IMR-90 (cell line): ENCODE measurements at regions not wholly inside any gene's neighbourhood (a gene's known extent, or its start where the extent isn't known, plus 50 kb on each side); places are given as distances from the start of the nearest gene placed in this dataset.

Experiments
- ATAC-seq: fragments of 200-7000 bp; cut with Tn5 transposase; 2 replicates; pipeline ENCODE4 v1.9.1; 2020; ENCODE audit warnings: low read depth, mild to moderate bottlenecking, moderate library complexity
- BruUV-seq: library from RNA; stranded (reverse); fragments of 400-500 nt; replicated peaks from 2 replicates; lab custom pipeline; 2021; lab: Mats Ljungman, UMichigan
- CTCF ChIA-PET: fragments of 300-600 bp; formaldehyde crosslinking; extraction: SDS; loops from one replicate; lab custom pipeline; 2021; ENCODE audit warnings: antibody characterized with exemption; lab: Yijun Ruan, JAX
- POLR2A ChIA-PET: fragments of 300-600 bp; sonication (Branson Sonifier 250); formaldehyde crosslinking; loops from one replicate; lab custom pipeline; 2022; ENCODE audit warnings: antibody characterized with exemption; ENCODE audit not compliant: unreplicated experiment; lab: Charles Lee
- DNase-seq: peaks from one replicate; pipeline ENCODE4 v3.0.0; 2013
- H2AFZ ChIP-seq: replicated peaks from 2 replicates; pipeline ENCODE3; 2013; ENCODE audit warnings: low read length, mild to moderate bottlenecking; ENCODE audit not compliant: poor library complexity
- H2AK5ac ChIP-seq: 2 replicates; pipeline ENCODE4 v1.6.1; 2013; ENCODE audit warnings: low read depth, low read length, inconsistent platforms
- H2AK9ac ChIP-seq: replicated peaks from 2 replicates; pipeline ENCODE3; 2013; ENCODE audit warnings: mild to moderate bottlenecking, low read depth, low read length, moderate library complexity; ENCODE audit not compliant: poor library complexity
- H2BK120ac ChIP-seq: 2 replicates; pipeline ENCODE4 v1.6.1; 2013; ENCODE audit warnings: low read depth, low read length, inconsistent platforms
- H2BK15ac ChIP-seq: 3 replicates; pipeline ENCODE4 v1.6.1; 2013; ENCODE audit warnings: low read depth, low read length, inconsistent platforms
- H2BK20ac ChIP-seq: 2 replicates; pipeline ENCODE4 v1.6.1; 2013; ENCODE audit warnings: low read depth, mild to moderate bottlenecking, inconsistent platforms, low read length, moderate library complexity
- H2BK5ac ChIP-seq: 2 replicates; pipeline ENCODE4 v1.6.1; 2013; ENCODE audit warnings: mild to moderate bottlenecking, low read depth, low read length, inconsistent platforms; ENCODE audit not compliant: poor library complexity, severe bottlenecking
- H3K14ac ChIP-seq: replicated peaks from 2 replicates; pipeline ENCODE4 v1.6.1; 2013; ENCODE audit warnings: low read depth, low read length, inconsistent platforms
- H3K18ac ChIP-seq: 2 replicates; pipeline ENCODE4 v1.6.1; 2013; ENCODE audit warnings: low read depth, low read length, control low read depth
- H3K23ac ChIP-seq: 2 replicates; pipeline ENCODE4 v1.6.1; 2013; ENCODE audit warnings: low read depth, low read length, inconsistent platforms
- H3K27ac ChIP-seq: 2 replicates; pipeline ENCODE4 v1.5.1; 2013; ENCODE audit warnings: mild to moderate bottlenecking, control low read depth, low read length; ENCODE audit not compliant: insufficient read depth
- H3K27me3 ChIP-seq: 2 replicates; pipeline ENCODE4 v1.6.1; 2013; ENCODE audit warnings: low read length; ENCODE audit not compliant: control insufficient read depth, insufficient read depth
- H3K36me3 ChIP-seq: 2 replicates; pipeline ENCODE4 v1.6.1; 2013; ENCODE audit warnings: low read length, mixed read lengths; ENCODE audit not compliant: control insufficient read depth, insufficient read depth
- H3K4ac ChIP-seq: 2 replicates; pipeline ENCODE4 v1.6.1; 2013; ENCODE audit warnings: low read depth, low read length, inconsistent platforms
- H3K4me1 ChIP-seq: 2 replicates; pipeline ENCODE4 v1.6.1; 2013; ENCODE audit warnings: low read length, mixed read lengths; ENCODE audit not compliant: control insufficient read depth, insufficient read depth
- H3K4me2 ChIP-seq: 2 replicates; pipeline ENCODE4 v1.6.1; 2013; ENCODE audit warnings: low read depth, mild to moderate bottlenecking, control low read depth, low read length, moderate library complexity
- H3K4me3 ChIP-seq: 2 replicates; pipeline ENCODE4 v1.5.1; 2013; ENCODE audit warnings: low read depth, mild to moderate bottlenecking, control low read depth, low read length, moderate library complexity; ENCODE audit not compliant: insufficient read depth
- H3K56ac ChIP-seq: 2 replicates; pipeline ENCODE4 v1.6.1; 2013; ENCODE audit warnings: low read length, inconsistent platforms; ENCODE audit not compliant: insufficient read depth; ENCODE audit errors: extremely low read depth
- H3K79me1 ChIP-seq, 2 experiments: 2 replicates each; pipeline ENCODE4 v1.6.1; 2013; ENCODE audit warnings: low read length in 2 of 2, inconsistent platforms in 1 of 2, low read depth in 1 of 2
- H3K9ac ChIP-seq: 2 replicates; pipeline ENCODE4 v1.6.1; 2013; ENCODE audit warnings: low read depth, low read length, control low read depth
- H3K9me1 ChIP-seq: 2 replicates; pipeline ENCODE4 v1.6.1; 2013; ENCODE audit warnings: low read length, inconsistent platforms; ENCODE audit not compliant: insufficient read depth
- H3K9me3 ChIP-seq: 2 replicates; pipeline ENCODE4 v1.6.1; 2013; ENCODE audit warnings: low read length; ENCODE audit not compliant: control insufficient read depth, insufficient read depth
- H4K20me1 ChIP-seq: 2 replicates; pipeline ENCODE4 v1.6.1; 2013; ENCODE audit warnings: low read length, inconsistent platforms; ENCODE audit not compliant: insufficient read depth
- H4K5ac ChIP-seq: 2 replicates; pipeline ENCODE4 v1.6.1; 2013; ENCODE audit warnings: mild to moderate bottlenecking, low read depth, low read length, control low read depth
- H4K8ac ChIP-seq, 2 experiments: 2 replicates each; pipeline ENCODE4 v1.6.1; 2013; ENCODE audit warnings: low read depth in 2 of 2, low read length in 2 of 2, control low read depth in 1 of 2, inconsistent platforms in 1 of 2
- H4K91ac ChIP-seq: 2 replicates; pipeline ENCODE4 v1.6.1; 2013; ENCODE audit warnings: low read depth, low read length, inconsistent platforms; ENCODE audit not compliant: insufficient read depth
- BHLHE40 ChIP-seq: fragments of 150-350 bp; IDR thresholded peaks from 2 replicates; pipeline ENCODE4 v1.6.1; 2016; ENCODE audit warnings: mild to moderate bottlenecking, low read depth, low read length
- CTCF ChIP-seq: conservative IDR thresholded peaks from 2 replicates; pipeline ENCODE4 v1.5.1; 2012; ENCODE audit warnings: mild to moderate bottlenecking, low read depth, low read length, improper control_type of control experiment
- FOS ChIP-seq: fragments of 150-350 bp; IDR thresholded peaks from 2 replicates; pipeline ENCODE4 v1.6.1; 2016; ENCODE audit warnings: low read depth, low read length
- MAFK ChIP-seq: IDR thresholded peaks from 2 replicates; pipeline ENCODE4 v1.6.1; 2012; ENCODE audit warnings: low read depth, low read length, improper control_type of control experiment
- MAZ ChIP-seq: IDR thresholded peaks from 2 replicates; pipeline ENCODE4 v1.6.1; 2012; ENCODE audit warnings: low read depth, mild to moderate bottlenecking, low read length, improper control_type of control experiment, moderate library complexity, borderline replicate concordance
- MXI1 ChIP-seq: IDR thresholded peaks from 2 replicates; pipeline ENCODE4 v1.6.1; 2012; ENCODE audit warnings: low read depth, mild to moderate bottlenecking, low read length, moderate library complexity, borderline replicate concordance
- NFE2L2 ChIP-seq: fragments of 150-350 bp; IDR thresholded peaks from 2 replicates; pipeline ENCODE4 v1.6.1; 2016; ENCODE audit warnings: low read depth, mild to moderate bottlenecking, low read length
- POLR2A ChIP-seq: IDR thresholded peaks from 2 replicates; pipeline ENCODE4 v1.6.1; 2012; ENCODE audit warnings: mild to moderate bottlenecking, low read depth, low read length
- RAD21 ChIP-seq: IDR thresholded peaks from 2 replicates; pipeline ENCODE4 v1.6.1; 2012; ENCODE audit warnings: low read length, improper control_type of control experiment
- RCOR1 ChIP-seq: IDR thresholded peaks from 2 replicates; pipeline ENCODE4 v1.6.1; 2012; ENCODE audit warnings: mild to moderate bottlenecking, low read length, improper control_type of control experiment; ENCODE audit not compliant: insufficient replicate concordance
- SMC3 ChIP-seq: fragments of 150-350 bp; IDR thresholded peaks from 2 replicates; pipeline ENCODE4 v1.6.1; 2016; ENCODE audit warnings: low read depth, mild to moderate bottlenecking, antibody characterized with exemption, low read length, moderate library complexity
- USF2 ChIP-seq: fragments of 150-350 bp; IDR thresholded peaks from 2 replicates; pipeline ENCODE4 v1.6.1; 2017; ENCODE audit warnings: mild to moderate bottlenecking, antibody characterized with exemption, low read length, low read depth
- WGBS, 2 experiments: methylation state at CpG; one replicate each; pipeline versions ENCODE4 v1.1.5 to v1.1.7; 2013; ENCODE audit warnings: missing lambda C conversion rate in 2 of 2; ENCODE audit not compliant: insufficient read length in 1 of 2; ENCODE audit errors: extremely low coverage in 2 of 2; 5-methylcytosine and 5-hydroxymethylcytosine counted together
- dilution Hi-C: fragments of 300-500 bp; cut with HindIII; formaldehyde crosslinking; loops from one replicate; pipeline ENCODE4 v1.14.3; 2018; ENCODE audit warnings: low sequenced_read_pairs; ENCODE audit not compliant: unreplicated experiment
- in situ Hi-C: fragments of 300-500 bp; cut with MboI; formaldehyde crosslinking; loops from 3 replicates; pipeline ENCODE4 v1.14.3; 2019; ENCODE audit warnings: low sequenced_read_pairs, inconsistent platforms, mixed read lengths
- intact Hi-C: fragments of 100-400 bp; cut with micrococcal nuclease; formaldehyde crosslinking; loops from 2 replicates; pipeline ENCODE4 v1.10.0; 2022

- Histone ChIP-seq H2BK15ac (peak overlapping the region; percentile 61; the same call in 1 of the 3 replicates), H2BK5ac (peak overlapping the region; percentile 23), H3K4ac (peak overlapping the region; percentile 44), H3K9me3 (peaks cover 8% of the 10 kb centered on the region), H2BK120ac (peak overlapping the region; percentile 60), H4K5ac (peak overlapping the region; percentile 16), H3K36me3 (no peaks in the 10 kb centered on the region), H3K27me3 (no peaks in the 10 kb centered on the region), H4K20me1 (no peaks in the 10 kb centered on the region), H3K18ac (peak overlapping the region; percentile 45), H2AK9ac (peak overlapping the region; percentile 62), H3K56ac (0 out of 2 replicates have a peak overlapping the region, but pooled peaks have one; percentile 25), H3K4me2 (peak overlapping the region; percentile 15), H3K79me1 (no peaks in the 10 kb centered on the region), H4K91ac (peak overlapping the region; percentile 62), H3K27ac (peak overlapping the region; percentile 25), H3K4me3 (no peak overlapping the region), H3K9ac (0 out of 2 replicates have a peak overlapping the region, but pooled peaks have one; percentile 14), H3K4me1 (peaks cover 18% of the 10 kb centered on the region), H2AK5ac (no peak overlapping the region), H4K8ac (peak overlapping the region; percentile 54 to 67; a peak in 2 of 4 replicates), H2BK20ac (peak overlapping the region; percentile 43; the same call in 1 of the 2 replicates), H3K9me1 (peaks cover 17% of the 10 kb centered on the region), H3K14ac (peak overlapping the region; percentile 67), H2AFZ (peak overlapping the region; percentile 84), H3K23ac (peak overlapping the region; percentile 10; the same call in 1 of the 2 replicates)
- dilution Hi-C loops: no loop called here
- intact Hi-C loops: no loop called here
- ATAC-seq: no peak
- no peak for TF ChIP-seq BHLHE40
- TF ChIP-seq MAZ: no peak
- no peak for TF ChIP-seq FOS
- no peak for TF ChIP-seq USF2
- TF ChIP-seq MAFK: no peak
- no peak for TF ChIP-seq MXI1
- TF ChIP-seq POLR2A: no peak
- TF ChIP-seq SMC3: no peak
- no peak for TF ChIP-seq NFE2L2
- TF ChIP-seq RAD21: no peak
- no peak for TF ChIP-seq CTCF
- TF ChIP-seq RCOR1: no peak
- no TSS peak for BruUV-seq
- POLR2A ChIA-PET: no interaction called here
- DNase-seq: no peak
- in situ Hi-C loops: loop anchor here (25.0 kb wide), 3 partner anchors 225 to 375 kb away; partner anchors contain the start of genes IRF2BP2 and TARBP1
- CTCF ChIA-PET: interaction anchor here (0.6 to 1.3 kb wide), 2 partner anchors 249 to 259 kb away, joined by 3 to 4 read pairs; no protein-coding TSS in a partner anchor
- 10% methylated on average over 2 of the region's 7 CpGs; no CpG with 5 or more reads in 1 of the 2 experiments for WGBS, 2 experiments
These were observed 252.5 kb upstream of the IRF2BP2 start for GRCh38 chr1:234862360-234862943.
